GM06990 (cell line): ENCODE measurements at regions not wholly inside any gene's neighbourhood (a gene's known extent, or its start where the extent isn't known, plus 50 kb on each side); places are given as distances from the start of the nearest gene placed in this dataset.

Experiments used
- DNase-seq: peaks from one replicate; pipeline ENCODE4 v3.0.0-alpha.2; 2011; ENCODE audit not compliant: insufficient read length; ENCODE audit errors: extremely low read depth
- H3K27me3 ChIP-seq: replicated peaks from 2 replicates; pipeline ENCODE4 v1.6.0; 2011; ENCODE audit warnings: low read length; ENCODE audit not compliant: control insufficient read depth, insufficient read depth
- H3K36me3 ChIP-seq: 2 replicates; pipeline ENCODE4 v1.5.1; 2011; ENCODE audit warnings: low read length; ENCODE audit not compliant: control insufficient read depth, insufficient read depth
- H3K4me3 ChIP-seq: replicated peaks from 2 replicates; pipeline ENCODE4 v1.5.1; 2011; ENCODE audit warnings: low read depth, mild to moderate bottlenecking, control low read depth, low read length
- TF ChIP-seq, protein P1 (sequence below): IDR thresholded peaks from 2 replicates; pipeline ENCODE4 v1.5.1; 2011; ENCODE audit warnings: low read length, control low read depth, mild to moderate bottlenecking, inconsistent platforms; ENCODE audit not compliant: insufficient read depth, poor library complexity, severe bottlenecking

DNA sequence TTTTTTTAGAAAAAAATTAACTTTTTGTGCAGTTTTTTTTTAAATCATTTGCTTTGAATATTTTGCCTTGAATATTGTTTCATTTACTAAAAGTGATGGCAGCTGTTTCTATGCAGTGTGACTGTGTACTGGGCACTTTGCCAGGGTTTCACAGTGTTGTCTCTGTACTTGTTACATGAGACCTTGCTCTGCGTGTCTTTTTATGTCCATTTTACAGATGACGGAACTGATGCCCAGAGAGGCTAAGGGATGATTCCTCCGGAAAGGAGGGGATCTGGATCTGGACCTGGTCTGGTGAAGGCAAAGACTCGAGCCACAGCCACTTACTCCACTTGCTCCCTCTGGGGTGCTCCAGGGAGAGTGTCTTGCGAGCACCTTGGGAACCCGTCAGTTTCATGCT is 124.8 kb upstream of the PTCH1 start:
- no peak for DNase-seq

DNA sequence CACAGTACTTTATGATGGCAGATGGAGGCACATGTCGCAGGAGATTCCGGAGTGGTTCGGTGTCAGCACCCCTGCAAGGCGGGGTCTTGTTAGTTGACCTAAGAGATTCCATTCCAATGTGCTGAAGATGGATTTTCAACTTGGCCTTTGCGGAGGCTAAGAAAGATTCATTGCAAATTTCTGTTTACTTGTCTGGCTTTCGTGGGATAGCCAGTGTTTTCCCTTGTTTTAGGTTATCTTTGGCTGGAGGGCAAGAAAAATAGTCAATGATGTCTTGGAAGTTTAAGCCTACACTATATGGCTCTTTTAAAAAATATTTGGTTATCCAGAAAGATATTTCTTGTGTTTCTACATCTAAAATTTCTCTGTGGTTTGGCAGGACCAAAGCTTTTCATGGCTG is 123.6 kb upstream of the PTCH1 start:
- Histone ChIP-seq H3K27me3 (no peaks in the 10 kb centered on the region; the same call in 1 of the 2 replicates), H3K4me3 (no peak overlapping the region), H3K36me3 (no peaks in the 10 kb centered on the region)
- TF ChIP-seq, protein P1, sequence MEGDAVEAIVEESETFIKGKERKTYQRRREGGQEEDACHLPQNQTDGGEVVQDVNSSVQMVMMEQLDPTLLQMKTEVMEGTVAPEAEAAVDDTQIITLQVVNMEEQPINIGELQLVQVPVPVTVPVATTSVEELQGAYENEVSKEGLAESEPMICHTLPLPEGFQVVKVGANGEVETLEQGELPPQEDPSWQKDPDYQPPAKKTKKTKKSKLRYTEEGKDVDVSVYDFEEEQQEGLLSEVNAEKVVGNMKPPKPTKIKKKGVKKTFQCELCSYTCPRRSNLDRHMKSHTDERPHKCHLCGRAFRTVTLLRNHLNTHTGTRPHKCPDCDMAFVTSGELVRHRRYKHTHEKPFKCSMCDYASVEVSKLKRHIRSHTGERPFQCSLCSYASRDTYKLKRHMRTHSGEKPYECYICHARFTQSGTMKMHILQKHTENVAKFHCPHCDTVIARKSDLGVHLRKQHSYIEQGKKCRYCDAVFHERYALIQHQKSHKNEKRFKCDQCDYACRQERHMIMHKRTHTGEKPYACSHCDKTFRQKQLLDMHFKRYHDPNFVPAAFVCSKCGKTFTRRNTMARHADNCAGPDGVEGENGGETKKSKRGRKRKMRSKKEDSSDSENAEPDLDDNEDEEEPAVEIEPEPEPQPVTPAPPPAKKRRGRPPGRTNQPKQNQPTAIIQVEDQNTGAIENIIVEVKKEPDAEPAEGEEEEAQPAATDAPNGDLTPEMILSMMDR: no peak
- no peak for DNase-seq

More for the DNA sequence above, 124.8 kb upstream of the PTCH1 start:
- no peaks in the 10 kb centered on the region; the same call in 1 of the 2 replicates for H3K27me3 ChIP-seq
- TF ChIP-seq, protein P1: no peak
- no peaks in the 10 kb centered on the region for H3K36me3 ChIP-seq
- H3K4me3 ChIP-seq: no peak overlapping the region

DNA sequence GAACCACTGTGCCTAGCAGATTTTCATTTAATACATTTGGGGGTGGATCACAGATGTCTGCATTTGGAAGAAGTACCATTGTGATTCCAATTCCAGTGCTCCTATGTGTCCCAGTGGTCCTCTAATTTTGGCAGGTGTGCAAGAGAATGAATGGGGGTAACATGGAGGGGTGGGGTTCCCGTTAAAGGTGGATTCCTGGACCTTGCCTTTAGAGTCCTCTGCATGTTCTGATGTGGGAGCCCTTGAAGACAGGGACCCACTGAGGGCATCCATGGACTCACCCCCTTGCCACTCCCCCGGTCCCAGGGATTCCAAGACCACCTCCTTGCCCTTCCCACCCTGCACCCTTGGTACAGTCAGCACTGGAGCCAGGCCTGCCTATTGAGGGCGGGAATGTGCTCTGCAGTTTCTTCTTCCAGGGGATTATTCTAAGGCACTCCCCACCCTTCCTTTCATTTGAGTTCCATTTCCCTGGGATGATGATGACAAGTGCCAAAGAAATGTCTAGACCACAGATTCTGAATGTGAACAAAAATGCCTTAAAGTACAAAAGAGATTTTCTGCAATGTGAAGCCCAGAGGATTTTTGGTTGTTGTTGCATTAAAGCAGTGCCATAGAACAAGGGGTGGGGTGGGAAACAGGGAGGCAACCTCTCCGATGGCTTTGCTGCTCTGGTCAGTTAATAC is 119.4 kb upstream of the PTCH1 start:
- Histone ChIP-seq H3K27me3 (no peaks in the 10 kb centered on the region), H3K36me3 (no peaks in the 10 kb centered on the region), H3K4me3 (no peak overlapping the region)
- no peak for DNase-seq
- TF ChIP-seq, protein P1: no peak

DNA sequence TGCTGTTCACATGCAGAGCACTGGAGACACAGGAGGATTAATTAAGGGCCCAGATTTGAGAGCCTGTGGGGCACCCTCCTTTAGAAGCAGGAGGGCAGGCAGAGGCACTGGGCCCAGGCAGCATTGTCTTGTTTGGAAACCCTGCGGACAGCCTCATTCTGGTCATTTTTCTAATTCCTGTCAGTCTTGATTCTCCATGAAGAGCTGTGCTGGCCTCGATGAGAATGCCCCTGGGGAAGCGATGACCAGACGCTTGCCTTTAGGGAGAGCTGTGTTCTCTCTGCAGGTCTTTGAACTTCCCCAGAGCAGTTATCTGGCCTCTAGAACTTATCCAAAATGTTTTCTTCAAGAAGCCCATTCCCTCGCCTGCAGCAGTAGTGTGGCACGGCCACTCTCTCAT is 117.8 kb upstream of the PTCH1 start:
- no peak overlapping the region for H3K4me3 ChIP-seq
- no peak for DNase-seq
- H3K36me3 ChIP-seq: no peaks in the 10 kb centered on the region
- H3K27me3 ChIP-seq: no peaks in the 10 kb centered on the region; the same call in 1 of the 2 replicates
- TF ChIP-seq, protein P1: no peak

DNA sequence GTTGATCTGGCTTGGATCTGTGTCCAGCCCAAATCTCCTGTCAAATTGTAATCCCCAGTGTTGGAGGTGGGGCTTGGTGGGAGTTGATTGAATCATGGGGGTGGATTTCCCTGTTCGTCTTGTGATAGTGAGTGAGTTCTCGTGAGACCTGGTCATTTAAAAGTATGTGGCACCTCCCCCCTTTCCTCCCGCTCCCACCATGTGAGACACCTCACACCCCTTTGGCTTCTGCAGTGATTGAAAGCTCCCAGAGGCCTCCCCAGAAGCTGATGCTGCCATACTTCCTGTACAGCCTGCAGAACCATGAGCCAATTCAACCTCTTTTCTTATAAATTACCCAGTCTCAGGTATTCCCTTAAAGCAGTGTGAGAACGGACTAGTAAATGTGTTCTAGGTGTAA is 117.3 kb upstream of the PTCH1 start:
- TF ChIP-seq, protein P1: no peak
- H3K27me3 ChIP-seq: no peaks in the 10 kb centered on the region; the same call in 1 of the 2 replicates
- H3K4me3 ChIP-seq: no peak overlapping the region
- no peak for DNase-seq
- H3K36me3 ChIP-seq: no peaks in the 10 kb centered on the region
